Retina (tissue), 1 donor: ENCODE measurements at regions not wholly inside any gene's neighbourhood (a gene's known extent, or its start where the extent isn't known, plus 50 kb on each side); places are given as distances from the start of the nearest gene placed in this dataset.
"Not testable (repeated sequence)": the region's sequence is repeated elsewhere in the genome, so short reads cannot be mapped to it uniquely, and the experiment has no call there.

Source experiments
- DNase-seq: peaks from one replicate; pipeline ENCODE4 v3.0.0-alpha.2; 2016

GRCh38 chr2:67135208-67135607 is 261.9 kb upstream of the ETAA1 start:
- DNase-seq = no peak

- DNase-seq = no peak
Observed at GRCh38 chr2:67137699-67138098, 259.4 kb upstream of the ETAA1 start.

DNA sequence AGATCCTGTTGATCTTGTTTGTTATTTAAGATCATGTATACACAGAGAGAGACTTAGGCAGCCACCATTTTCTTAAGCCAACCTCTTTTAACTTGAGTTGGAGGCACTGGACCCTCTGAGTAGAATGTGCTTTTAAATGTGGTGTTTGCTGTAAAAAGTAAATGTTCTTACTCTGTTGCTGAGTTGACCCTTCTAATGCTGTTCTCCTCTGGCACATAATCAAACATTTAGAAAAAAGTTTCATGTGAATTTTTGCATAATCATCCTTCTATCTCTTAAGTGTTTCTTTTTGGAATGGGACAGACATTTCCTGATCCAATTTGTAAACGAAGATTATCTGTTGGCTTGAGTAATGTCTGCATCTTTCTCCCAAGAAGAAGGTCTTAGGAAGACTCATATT is 255.1 kb upstream of the ETAA1 start:
- no peak for DNase-seq

DNA sequence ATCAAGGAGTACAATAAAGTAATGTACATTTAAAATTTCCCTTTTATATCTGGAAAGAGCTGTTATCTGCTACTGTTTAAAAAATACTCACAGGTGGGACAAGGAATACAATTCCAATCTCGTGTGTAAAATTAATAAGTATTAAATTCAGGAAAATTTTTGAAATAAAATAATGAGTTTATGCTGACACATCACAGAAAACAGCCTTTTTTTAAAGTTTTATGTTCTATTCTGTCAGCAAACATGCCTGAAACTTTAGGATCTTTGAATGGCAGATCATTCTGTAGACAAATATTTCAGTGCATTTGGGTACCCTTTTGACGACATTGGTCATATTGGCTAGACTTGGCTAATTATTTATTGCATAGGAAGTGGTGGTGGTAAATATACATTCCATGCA is 254.4 kb upstream of the ETAA1 start:
- DNase-seq = no peak

GRCh38 chr2:67145851-67146250 is 251.3 kb upstream of the ETAA1 start:
- DNase-seq = no peak

- DNase-seq = no peak
Observed at GRCh38 chr2:67156796-67157195, 240.3 kb upstream of the ETAA1 start.

GRCh38 chr2:67158718-67159117 is 238.4 kb upstream of the ETAA1 start:
- no peak for DNase-seq

GRCh38 chr2:67159929-67160328 is 237.2 kb upstream of the ETAA1 start:
- DNase-seq = no peak

- no peak for DNase-seq
Observed at GRCh38 chr2:67164771-67165522, 232.2 kb upstream of the ETAA1 start.

GRCh38 chr2:67165523-67165990 is 231.6 kb upstream of the ETAA1 start:
- DNase-seq = no peak

- not testable (repeated sequence) for DNase-seq
Observed at GRCh38 chr2:67166511-67166910, 230.6 kb upstream of the ETAA1 start.

DNA sequence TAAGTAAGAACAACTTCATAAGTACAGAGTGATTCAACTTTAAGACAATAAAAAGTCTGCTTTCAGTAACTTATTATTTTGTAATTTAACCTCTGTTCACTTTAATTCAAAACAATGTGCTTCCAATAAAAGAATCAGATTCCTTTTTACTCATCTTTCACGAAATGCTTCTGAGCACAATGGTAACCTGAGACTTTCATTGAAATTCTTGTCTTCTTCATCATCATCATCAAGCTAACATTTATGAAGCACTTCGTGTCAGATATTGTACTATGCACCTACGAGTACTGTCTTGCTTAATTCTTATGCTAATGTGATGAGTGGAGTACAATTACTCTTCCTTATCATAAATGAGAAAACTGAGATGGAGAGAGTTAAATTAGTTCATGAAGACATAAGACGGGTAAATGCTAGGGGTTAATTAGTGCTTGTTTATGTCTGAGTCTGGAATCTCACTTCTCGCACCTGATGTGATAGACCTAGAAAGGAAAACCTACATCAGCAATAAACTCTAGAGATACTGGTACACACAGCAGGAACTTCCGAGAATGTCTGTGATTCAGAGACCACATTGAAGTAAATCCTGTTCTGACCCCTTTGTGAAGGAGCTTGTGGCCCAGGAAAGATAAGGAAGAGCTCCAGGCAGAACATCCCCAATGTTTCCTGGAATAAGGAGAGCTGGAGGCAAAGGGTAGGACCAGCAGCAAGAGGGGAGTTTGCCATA is 227.6 kb upstream of the ETAA1 start:
- no peak for DNase-seq

- DNase-seq = no peak
Observed at GRCh38 chr2:67179526-67179925, 217.6 kb upstream of the ETAA1 start.

- no peak for DNase-seq
Observed at GRCh38 chr2:67180841-67181240, 216.3 kb upstream of the ETAA1 start.

DNA sequence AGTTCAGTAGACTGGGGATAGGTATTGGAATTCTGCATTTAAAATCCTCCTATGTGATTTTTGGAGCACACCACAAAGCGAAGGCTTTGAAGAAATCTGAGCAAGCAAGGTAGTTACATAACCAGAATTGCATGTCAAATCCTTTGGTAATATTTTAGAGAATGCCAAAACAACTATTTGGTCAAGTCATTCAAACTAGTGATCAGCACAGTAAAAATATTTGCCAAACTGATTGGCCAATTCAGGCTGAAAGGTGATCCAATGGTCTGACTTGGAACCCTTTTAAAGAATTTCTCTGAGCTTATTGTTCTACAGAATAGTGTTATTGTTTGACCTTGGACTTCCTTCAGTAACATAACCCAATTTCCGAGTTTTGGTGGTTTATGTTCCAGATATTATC is 214.2 kb upstream of the ETAA1 start:
- DNase-seq = no peak

DNA sequence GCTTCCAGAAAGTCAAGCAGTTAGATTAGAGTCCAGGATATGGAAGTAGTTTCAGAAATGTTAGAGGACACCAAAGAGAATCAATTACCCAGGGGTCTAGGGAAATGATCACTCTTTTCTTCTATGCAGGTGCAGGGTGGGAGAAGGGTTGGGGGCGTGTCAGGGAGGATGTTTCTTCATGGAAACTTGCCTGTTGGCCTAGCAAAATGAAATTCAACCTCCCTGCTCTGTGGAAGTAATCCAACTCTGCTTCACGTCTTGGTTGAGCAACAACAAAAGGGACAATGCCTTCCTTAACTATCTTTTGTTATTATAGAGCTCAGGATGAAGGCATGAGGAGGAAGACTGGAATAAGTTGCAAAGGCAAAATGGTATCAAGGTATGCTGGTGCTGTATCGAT is 210.8 kb upstream of the ETAA1 start:
- DNase-seq = no peak

GRCh38 chr2:67186871-67187270 is 210.3 kb upstream of the ETAA1 start:
- DNase-seq = no peak

DNA sequence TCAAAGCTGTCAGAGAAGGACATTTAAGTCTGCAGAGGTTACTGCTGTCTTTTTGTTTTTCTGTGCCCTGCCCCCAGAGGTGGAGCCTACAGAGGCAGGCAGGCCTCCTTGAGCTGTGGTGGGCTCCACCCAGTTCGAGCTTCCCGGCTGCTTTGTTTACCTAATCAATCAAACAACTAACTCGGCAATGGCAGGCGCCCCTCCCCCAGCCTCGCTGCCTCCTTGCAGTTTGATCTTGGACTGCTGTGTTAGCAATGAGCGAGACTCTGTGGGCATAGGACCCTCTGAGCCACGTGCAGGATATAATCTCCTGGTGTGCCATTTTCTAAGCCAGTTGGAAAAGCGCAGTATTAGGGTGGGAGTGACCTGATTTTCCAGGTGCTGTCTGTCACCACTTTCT is 201.8 kb upstream of the ETAA1 start:
- not testable (repeated sequence) for DNase-seq

GRCh38 chr2:67201521-67201920 is 195.6 kb upstream of the ETAA1 start:
- no peak for DNase-seq

DNA sequence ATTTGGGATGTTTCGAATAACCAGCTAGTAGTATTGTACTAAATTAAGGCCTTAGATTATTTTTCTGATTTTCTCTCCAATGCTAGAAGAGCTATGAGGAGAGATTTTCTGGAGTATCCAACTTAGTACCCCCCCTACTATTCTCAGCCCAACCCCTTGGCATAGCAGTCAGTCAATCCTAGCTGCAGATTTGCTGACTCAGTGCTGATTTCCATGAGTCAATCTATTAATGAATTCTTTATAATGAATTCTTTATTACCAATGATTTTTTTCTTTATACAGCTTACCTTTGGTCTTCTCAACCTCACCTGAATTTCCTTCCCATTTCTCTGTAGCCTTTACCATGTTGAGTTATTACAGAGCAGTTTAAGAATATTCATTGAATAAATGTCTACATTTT is 192.8 kb upstream of the ETAA1 start:
- no peak for DNase-seq

DNA sequence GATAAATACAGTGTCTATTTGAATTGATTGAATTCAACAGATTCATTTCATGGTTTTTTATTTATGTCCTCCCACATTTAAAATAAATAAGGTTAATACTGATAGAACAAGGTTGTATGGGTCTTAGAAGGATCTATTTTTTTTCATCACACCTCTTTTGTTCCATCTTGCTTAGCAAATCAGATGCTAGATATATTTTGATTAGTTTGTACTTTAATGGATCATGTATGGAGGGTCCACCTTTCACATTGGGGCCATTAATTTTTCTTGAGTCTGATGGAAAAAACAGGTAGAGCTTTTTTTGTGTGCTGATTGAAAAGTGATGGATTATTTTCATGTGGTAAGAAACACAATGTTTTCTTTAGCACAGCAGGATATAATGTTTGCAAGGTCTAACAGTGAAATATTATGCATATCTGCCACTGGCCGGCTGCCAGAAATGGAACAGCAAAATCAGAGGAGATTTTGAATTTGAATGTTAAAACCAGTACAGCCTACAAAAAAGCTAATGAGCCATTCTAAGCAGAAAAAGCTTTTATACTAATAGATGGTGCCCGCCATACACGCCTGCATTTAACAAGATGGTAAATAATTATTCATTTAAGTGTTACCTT is 188.1 kb upstream of the ETAA1 start:
- no peak for DNase-seq

GRCh38 chr2:67210430-67210829 is 186.7 kb upstream of the ETAA1 start:
- DNase-seq = no peak

DNA sequence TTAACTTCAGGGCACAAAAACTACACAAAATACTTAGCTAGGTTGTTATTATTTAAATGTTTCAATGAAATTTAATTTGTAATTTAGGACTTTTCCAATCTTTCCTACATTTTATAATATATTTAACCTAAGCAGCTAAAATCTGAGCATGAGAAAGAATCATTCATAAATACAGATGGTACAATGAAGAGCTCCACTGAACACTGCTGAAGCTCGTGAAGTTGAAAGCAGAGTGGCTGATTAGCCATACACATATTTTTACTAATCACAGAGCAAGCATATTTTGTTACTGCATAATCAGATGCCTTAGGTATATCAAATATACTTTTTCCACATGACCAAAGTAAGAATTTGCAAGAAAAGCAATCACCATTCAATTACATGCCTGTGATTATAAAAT is 184.9 kb upstream of the ETAA1 start:
- no peak for DNase-seq

DNA sequence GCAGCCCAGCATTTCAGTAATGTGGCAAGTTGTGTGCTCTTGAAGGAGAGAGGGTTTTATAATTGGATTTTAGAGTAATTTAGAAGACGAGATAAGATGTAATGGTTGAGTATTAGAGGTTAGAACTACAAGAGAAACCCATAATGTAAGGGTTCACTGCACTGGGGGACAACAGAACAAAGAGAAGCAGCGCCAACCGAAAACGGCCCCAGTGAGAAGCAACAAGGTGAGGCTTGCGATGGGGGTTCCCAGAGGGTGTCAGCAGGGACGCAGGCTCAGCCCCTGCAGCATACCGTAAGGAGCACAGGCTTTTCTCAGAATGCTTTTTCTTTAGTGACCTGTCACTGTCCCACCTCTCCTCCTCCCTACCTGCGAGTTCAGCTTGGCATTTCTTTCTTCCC is 183.9 kb upstream of the ETAA1 start:
- DNase-seq = peak; percentile 18
